ENCODE measurements at regions not wholly inside any gene's neighbourhood (a gene's known extent, or its start where the extent isn't known, plus 50 kb on each side); places are given as distances from the start of the nearest gene placed in this dataset.

DNA sequence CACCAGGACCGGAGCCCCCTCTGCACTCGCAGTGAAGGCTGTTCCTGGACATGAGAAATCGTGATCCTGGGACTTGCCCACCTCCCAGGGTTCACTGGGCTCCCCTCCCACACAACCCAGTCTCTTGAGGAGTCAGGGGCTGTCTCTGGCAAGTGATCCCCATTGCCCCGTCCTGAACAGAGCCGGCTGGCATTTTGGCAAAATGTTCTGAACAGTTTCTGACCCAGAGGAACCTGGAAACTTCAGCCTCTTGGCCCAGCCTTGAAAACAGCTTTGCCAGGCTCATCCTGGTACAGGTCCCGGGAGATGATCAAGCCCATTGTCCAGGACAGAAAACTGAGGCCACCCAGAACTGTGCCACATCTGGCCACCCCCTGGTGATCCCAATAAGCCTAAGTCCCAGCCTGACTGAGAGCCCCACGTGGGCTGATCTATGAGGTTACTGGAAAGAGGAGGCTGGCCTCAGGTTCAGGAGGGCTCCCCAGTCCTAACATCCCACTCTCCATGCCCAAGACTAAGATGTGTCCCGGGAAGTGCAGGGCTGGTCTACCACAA is 115.7 kb downstream of the OAT start:
- DNase-seq (ENCODE audit: low read depth): no peak

DNA sequence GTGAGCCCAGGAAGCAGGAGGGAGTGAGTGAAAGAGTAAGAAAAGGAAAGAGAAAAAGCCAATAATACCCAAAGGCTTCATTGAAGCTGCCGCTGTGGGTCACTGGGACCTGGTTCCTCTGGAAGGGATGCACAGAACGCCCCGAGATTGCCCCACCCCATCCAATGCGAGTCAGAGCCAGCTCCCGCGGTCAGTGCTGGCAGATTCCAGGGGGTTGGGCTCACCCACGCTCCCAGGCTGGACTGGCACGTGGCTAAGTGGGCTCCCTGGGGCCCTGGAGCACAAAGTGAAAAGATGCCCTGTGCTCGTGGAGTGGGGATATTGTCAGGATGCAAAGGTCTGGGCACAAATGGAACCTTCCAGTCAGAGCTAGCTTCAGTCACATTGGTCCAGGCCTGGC is 117.0 kb downstream of the OAT start:
- no peak for DNase-seq (ENCODE audit: low read depth)

DNA sequence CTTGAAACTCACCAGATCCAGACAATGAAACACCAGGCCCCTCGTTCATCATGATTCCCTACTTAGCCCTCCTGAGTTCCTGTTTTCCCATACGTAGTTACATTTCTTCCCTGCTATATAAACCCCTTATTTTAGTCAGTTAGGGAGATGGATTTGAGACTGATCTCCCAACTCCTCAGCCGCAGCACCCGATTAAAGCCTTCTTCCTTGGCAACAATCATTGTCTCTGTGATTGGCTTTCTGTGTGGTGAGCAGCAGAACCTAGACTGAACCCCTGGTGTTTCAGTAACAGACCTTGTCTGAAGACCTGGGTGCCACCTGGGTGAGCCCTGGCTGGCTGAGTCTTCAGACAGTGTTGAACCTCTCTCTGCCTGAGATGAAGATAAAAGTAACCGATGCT is 118.0 kb downstream of the OAT start:
- DNase-seq (ENCODE audit: low read depth): no peak

DNA sequence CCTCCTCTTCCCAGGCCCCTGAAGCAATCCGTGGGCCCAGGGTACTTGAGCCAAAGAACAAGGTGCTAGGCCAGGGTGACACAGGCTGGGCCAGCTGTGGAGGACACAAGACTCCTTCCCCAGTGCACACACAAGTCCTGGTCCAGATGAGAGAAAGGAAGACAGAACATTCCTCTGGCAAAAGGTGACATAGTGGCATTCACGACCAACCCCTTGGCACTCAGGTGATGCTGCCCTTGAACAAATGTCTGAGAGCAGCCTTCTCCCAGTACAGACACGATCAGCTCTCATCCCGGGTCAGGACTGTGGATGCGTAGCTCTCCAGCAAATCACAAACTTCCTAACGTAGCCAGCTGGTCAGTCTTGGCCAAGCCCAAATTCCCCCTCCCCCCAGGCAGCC is 118.5 kb downstream of the OAT start:
- no peak for DNase-seq (ENCODE audit: low read depth)

DNA sequence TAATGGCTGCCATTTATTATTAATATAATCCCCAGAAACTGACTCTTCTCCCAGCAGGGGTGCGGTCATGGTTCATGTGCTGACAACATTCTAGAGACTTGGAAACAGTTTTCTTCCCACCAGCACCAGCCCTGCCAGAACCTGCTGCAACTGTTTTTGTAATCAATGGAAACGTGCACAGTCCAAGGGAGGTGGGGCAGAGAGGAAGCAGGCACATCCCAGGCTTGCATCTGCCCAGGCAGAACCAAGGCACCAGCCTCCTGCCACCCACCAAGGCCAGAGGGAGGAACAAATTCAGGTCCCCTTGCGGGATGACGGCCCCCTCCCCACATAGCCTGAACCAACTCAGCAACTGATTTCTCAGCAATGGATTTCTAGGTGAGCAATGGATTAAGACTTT is 119.0 kb downstream of the OAT start:
- DNase-seq (ENCODE audit: low read depth): no peak

DNA sequence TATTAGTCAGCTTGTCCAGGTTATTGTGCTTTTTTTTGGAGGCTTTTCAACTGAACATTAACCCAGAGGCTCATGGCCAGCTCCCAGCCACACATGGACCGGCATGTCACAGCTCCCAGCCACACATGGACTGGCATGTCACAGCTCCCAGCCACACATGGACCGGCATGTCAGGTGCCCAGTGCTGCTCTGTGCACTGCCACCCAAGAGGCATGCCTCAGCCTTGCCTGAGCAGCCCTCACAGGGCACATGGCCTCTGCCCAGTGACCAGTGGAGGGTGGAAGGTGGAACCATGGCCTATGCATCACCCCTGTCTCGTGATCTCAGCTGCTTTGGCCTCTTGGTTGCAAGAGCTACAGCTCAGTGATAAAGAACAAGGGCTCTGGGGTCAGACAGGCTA is 119.8 kb downstream of the OAT start:
- no peak for DNase-seq (ENCODE audit: low read depth)

- no peak for DNase-seq (ENCODE audit: low read depth)
Observed at GRCh38 chr10:124296813-124297788, 121.6 kb downstream of the OAT start.

- DNase-seq (ENCODE audit: low read depth): no peak
Observed at GRCh38 chr10:124296121-124296812, 122.5 kb downstream of the OAT start.

DNA sequence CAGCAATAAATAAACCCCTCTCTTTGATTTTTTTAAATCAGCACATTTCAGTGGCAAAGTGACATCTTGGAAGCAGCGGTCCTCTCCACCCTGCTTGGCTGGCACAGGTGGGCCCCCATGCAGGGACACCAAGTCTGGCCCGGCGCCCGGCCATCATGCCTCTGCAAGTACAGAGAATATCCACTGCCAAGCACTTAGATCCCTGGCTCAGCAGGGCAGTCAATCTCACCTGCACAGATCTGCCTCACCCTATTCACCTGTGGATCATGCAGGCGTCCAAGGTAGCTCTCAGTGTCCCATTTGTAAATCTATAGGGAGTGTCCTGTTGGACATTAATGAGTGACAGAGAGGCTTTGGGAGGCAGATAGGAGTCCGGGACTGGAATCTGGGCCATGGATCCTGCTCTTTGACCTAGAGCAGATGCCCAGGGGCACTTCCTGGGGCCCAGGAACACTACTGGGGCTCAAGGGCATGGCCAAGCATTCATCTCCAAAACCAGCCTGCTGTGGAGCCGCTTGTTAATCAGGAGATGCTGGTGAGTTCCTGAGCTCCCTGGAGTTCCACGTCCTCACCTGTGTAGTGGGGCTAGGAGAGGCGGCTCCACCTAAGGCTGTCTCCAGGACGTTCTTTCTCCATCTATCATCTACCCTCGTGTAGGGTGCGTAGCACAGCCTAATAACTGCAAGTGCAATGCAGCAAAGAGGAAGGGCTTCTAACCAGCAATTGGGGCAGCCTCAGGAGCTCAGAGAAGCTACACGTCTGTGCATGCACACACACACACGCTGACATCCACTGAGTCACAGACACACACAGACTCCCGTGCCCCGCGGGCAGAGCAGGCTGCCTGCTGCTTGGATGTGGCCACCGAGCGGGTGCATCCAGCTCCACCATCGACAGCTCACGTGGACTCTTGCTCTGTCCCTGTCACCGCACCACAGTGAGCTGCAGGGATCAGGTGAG is 123.6 kb downstream of the OAT start:
- DNase-seq (ENCODE audit: low read depth): no peak

DNA sequence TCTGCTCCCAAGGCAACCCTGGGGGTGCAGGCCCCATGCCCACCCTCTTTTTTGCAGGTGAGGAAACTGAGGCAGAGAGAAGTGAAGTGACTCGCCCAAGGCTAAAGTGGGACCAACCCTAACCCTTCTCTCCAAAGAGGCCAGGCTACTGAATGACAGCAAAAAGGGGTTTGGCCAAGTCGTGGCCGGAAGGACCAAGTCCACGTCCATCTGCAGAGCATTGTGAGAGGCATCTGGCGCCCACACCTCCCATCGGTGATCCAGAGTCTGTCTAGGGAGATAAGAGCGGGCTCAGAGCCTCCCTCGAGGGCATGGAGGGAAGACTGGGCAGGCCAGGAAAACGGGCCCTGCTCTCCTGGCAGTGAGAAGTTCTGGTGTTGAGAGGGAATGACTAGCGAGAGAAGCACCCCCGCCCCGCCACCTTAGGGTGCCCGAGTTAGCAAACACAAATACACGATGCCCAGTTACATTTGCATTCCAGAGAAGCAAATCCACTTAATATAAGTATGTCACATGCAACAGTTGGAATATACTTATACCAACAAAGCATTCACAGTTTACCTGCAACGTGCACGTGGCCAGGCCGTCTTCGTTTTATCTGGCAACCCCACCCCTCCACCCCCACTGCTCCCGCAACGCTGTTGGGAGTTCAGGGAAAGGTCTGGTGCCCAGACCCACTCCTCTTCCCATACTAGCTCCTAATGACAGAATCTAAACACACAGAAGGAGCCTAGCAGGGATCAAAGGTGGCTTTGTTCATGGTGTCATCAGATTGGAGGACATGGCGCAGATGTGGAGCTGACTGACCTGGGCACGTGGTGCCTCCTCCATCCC is 124.9 kb downstream of the OAT start:
- no peak for DNase-seq (ENCODE audit: low read depth)

DNA sequence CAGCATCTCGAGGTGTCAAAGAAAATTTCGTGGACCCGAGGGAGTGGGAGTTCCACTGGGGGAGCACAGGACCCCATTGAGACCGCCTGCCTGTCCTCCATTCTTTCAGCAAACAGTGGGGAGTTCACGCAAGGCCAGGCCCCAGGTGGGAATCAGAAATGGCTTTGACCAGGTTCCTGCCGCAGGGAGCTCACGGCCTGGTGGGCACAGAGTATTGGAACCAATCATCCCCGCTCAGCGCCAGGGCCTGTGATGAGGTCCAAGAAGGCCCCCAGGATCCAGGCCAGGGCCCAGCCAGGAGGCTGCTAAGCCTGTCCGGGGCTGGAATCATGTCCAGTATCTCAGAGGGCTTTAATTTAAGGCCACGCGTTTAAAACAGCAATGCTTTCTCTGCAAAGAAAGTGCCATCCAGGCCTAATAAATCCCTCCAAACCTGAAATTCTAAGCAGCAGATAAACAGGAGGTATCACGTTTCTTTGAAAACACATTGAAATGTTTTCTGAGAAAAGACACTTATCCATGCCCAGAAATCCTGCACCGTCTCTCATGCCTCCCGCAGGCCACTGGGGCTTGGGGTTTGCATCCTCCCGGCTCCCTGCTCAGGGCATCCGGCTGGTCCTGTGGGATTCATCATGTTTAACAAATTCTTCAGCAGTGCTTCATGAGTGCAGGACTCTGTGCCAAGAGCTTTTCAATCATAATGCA is 125.7 kb downstream of the OAT start:
- no peak for DNase-seq (ENCODE audit: low read depth)

DNA sequence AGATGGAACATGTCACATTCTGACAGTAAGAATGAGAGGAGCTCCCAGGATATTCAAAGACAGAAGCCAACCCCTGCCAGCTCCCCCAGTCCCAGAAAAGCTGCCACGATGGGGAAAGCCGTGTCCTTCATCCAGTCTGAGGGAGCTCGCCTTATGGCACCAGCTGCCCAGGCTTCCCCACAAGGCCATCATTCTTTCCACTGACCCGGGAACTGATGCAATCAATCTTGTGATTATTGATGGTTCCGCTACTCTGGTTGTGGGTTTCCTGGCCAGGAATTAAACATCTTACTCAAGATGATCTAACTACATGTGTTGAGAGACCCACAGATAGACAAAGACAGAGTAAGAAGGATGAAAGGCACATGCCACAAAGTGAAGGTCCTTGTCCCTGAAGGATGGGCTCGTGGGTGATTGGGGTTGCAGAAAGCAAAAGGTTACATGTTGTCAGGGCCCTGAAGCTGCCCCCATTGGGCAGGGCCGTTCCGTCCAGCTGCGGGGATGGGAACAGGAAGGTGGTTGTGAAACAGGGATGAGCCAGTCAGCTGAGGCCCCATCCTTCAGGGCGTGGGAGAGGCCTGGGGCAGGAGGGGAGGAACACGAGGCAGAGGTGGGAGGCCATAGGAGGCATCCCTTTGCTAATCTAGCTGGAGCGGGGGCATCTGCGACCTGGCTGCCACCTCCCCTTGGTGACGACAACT is 127.6 kb downstream of the OAT start:
- no peak for DNase-seq (ENCODE audit: low read depth)

- DNase-seq (ENCODE audit: low read depth): no peak
Observed at GRCh38 chr10:124289851-124290795, 128.6 kb downstream of the OAT start.

DNA sequence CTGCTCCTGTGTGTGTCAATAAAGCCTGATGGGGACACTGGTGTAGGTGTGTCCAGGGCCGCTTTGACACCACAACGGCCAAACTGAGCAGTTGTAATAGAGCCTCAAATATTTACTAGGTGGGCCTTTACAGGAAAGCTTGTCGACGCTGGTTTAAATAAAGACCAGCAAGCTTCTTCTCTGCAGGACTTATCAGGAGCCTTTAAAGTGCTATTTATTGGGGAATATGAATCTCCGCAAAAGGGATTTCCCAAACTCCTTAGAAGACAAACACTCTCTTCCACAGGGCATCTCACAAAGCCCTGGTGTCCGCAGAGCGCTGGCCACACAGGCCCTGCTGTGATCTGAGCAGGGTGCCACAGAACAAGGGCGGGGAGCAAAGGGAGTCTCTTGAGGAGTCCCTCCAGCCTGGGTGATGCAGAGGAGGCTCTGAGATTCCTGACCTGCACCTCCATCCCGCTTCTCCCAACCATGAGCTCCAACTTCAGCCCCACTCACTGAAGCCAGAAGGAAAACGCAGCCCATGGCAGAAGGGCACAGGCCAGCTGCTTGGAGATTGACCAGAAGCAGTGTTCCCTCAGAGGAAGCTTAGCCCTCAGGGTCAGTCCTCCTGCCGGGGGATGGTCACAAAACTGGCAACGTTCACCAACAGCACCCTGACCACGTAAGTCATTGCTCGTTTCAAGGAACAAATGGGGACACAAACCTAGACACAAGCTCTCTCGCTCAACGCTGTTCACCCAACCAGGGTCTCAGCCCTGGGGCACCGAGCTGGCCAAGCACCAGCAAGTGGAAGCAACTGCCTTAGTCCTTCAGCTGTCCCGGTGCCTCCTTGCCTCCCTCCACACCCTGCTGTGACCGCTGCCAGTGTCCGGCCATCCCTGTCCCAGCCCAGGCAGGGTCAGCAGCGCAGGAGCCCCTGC is 129.5 kb downstream of the OAT start:
- DNase-seq (ENCODE audit: low read depth): no peak

GRCh38 chr10:124288486-124288885 is 130.2 kb downstream of the OAT start:
- no peak for DNase-seq (ENCODE audit: low read depth)

DNA sequence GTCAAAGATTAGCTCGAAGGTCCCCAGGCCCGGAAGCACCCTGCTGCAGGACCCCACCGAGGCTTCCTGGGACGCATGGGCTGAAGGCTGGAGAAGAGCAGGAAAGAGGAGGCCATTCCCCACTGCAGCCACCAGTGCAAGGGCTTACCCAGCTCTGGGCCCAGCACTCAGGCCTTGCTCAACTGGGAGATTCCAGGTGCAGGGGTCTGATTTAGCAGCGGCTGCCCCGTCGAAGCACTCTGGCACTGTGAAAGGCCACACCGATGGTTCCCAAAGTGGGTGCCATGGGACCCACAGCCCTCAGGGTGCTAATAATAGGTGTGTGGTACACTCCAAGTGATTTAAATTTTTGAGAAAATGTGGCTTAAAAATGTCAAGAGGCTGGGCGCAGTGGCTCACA is 130.9 kb downstream of the OAT start:
- no peak for DNase-seq (ENCODE audit: low read depth)

GRCh38 chr10:124287071-124287685 is 131.5 kb downstream of the OAT start:
- DNase-seq (ENCODE audit: low read depth): no peak
